HCT116 (cell line): ENCODE measurements at regions not wholly inside any gene's neighbourhood (a gene's known extent, or its start where the extent isn't known, plus 50 kb on each side); places are given as distances from the start of the nearest gene placed in this dataset.
"Not testable (repeated sequence)": the region's sequence is repeated elsewhere in the genome, so short reads cannot be mapped to it uniquely, and the experiment has no call there.

Source experiments
- ATAC-seq: fragments of 200-7000 bp; cut with Tn5 transposase; 2 replicates; pipeline ENCODE4 v1.9.1; 2020; ENCODE audit warnings: mild to moderate bottlenecking, moderate library complexity
- BruUV-seq: library from RNA; stranded (reverse); fragments of 400-500 nt; replicated peaks from 2 replicates; lab custom pipeline; 2021; lab: Mats Ljungman, UMichigan
- CTCF ChIA-PET: fragments of 300-600 bp; sonication (Branson Sonifier 250); formaldehyde crosslinking; loops from one replicate; lab custom pipeline; 2021; ENCODE audit warnings: antibody characterized with exemption; lab: Charles Lee
- POLR2A ChIA-PET: fragments of 300-600, 350-600 bp; sonication (Branson Sonifier 250); formaldehyde crosslinking; loops from one replicate; lab custom pipeline; 2021; ENCODE audit warnings: antibody characterized with exemption; lab: Charles Lee
- RAD21 ChIA-PET, 2 experiments: fragments of 300-600 bp; sonication (Branson Sonifier 250); formaldehyde crosslinking; loops; one replicate each; lab custom pipeline; 2023; ENCODE audit warnings: low total read pairs in 2 of 2; ENCODE audit not compliant: uncharacterized antibody in 2 of 2, unreplicated experiment in 2 of 2, low non-redundant PET in 1 of 2; lab: Charles Lee
- DNase-seq: peaks from one replicate; pipeline ENCODE4 v3.0.0-alpha.2; 2010; ENCODE audit warnings: low read depth, low spot score
- H2AFZ ChIP-seq: fragments of 200-600 bp; shearing (Covaris generic), sonication (generic); 2 replicates; pipeline ENCODE4 v1.6.1; 2017; ENCODE audit warnings: low read depth, mixed run types, mixed read lengths, antibody characterized with exemption, low read length; ENCODE audit not compliant: poor library complexity, severe bottlenecking
- H3K27ac ChIP-seq: 2 replicates; pipeline ENCODE4 v1.5.1; 2012; ENCODE audit warnings: low read depth, low read length
- H3K27me3 ChIP-seq: fragments of 200-600 bp; sonication (generic); 2 replicates; pipeline ENCODE4 v1.6.1; 2016; ENCODE audit warnings: mixed run types, low read length, mixed read lengths; ENCODE audit not compliant: insufficient read depth
- H3K36me3 ChIP-seq, 2 experiments: fragments of 200-500 bp in 1 of 2; fragments of 200-600 bp in 1 of 2; sonication (Bioruptor generic) in 1 of 2; sonication (generic) in 1 of 2; 2 replicates each; pipeline versions ENCODE4 v1.5.1 to v1.6.1; 2014 to 2016; ENCODE audit warnings: low read length in 2 of 2, inconsistent platforms in 1 of 2, mixed read lengths in 1 of 2, mixed run types in 1 of 2; ENCODE audit not compliant: insufficient read depth in 2 of 2, control insufficient read depth in 1 of 2
- H3K4me1 ChIP-seq, 2 experiments: fragments of 200-600 bp in 1 of 2; sonication (generic) in 1 of 2; 2 replicates each; pipeline versions ENCODE4 v1.5.1 to v1.6.1; 2012 to 2017; ENCODE audit warnings: low read length in 2 of 2, inconsistent platforms in 1 of 2, mild to moderate bottlenecking in 1 of 2, mixed read lengths in 1 of 2, mixed run types in 1 of 2, moderate library complexity in 1 of 2; ENCODE audit not compliant: insufficient read depth in 2 of 2, control insufficient read depth in 1 of 2
- H3K4me2 ChIP-seq: fragments of 200-600 bp; sonication (generic); 2 replicates; pipeline ENCODE4 v1.6.1; 2017; ENCODE audit warnings: mixed run types, low read length, mixed read lengths
- H3K4me3 ChIP-seq, 2 experiments: fragments of 200-600 bp in 1 of 2; sonication (generic) in 1 of 2; replicated peaks in 1 of 2; 2 replicates each; pipeline ENCODE4 v1.5.1; 2011 to 2016; ENCODE audit warnings: low read length in 2 of 2, control low read depth in 1 of 2, low read depth in 1 of 2, mild to moderate bottlenecking in 1 of 2, mixed read lengths in 1 of 2, mixed run types in 1 of 2
- H3K79me2 ChIP-seq: fragments of 200-600 bp; sonication (generic); 2 replicates; pipeline ENCODE4 v1.6.1; 2017; ENCODE audit warnings: mild to moderate bottlenecking, mixed run types, low read length, moderate library complexity, mixed read lengths; ENCODE audit not compliant: insufficient read depth
- H3K9ac ChIP-seq: fragments of 200-600 bp; sonication (generic); 2 replicates; pipeline ENCODE4 v1.6.1; 2016; ENCODE audit warnings: low read length, mixed read lengths
- H3K9me2 ChIP-seq: fragments of 200-600 bp; sonication (generic), shearing (Covaris generic); 2 replicates; pipeline ENCODE4 v1.6.1; 2017; ENCODE audit warnings: mixed run types, mild to moderate bottlenecking, moderate library complexity; ENCODE audit not compliant: insufficient read depth
- H3K9me3 ChIP-seq, 2 experiments: fragments of 200-500 bp in 1 of 2; fragments of 200-600 bp in 1 of 2; sonication (Bioruptor generic) in 1 of 2; sonication (generic) in 1 of 2; 2 replicates each; pipeline ENCODE4 v1.6.1; 2014 to 2017; ENCODE audit warnings: low read length in 2 of 2, mixed read lengths in 2 of 2, inconsistent platforms in 1 of 2, low read depth in 1 of 2, mild to moderate bottlenecking in 1 of 2, mixed run types in 1 of 2, moderate library complexity in 1 of 2; ENCODE audit not compliant: control insufficient read depth in 1 of 2, insufficient read depth in 1 of 2
- H4K20me1 ChIP-seq: fragments of 200-600 bp; sonication (generic), shearing (Covaris generic); 2 replicates; pipeline ENCODE4 v1.6.1; 2017; ENCODE audit warnings: mixed run types, mild to moderate bottlenecking, moderate library complexity; ENCODE audit not compliant: insufficient read depth
- intact Hi-C: fragments of 100-400 bp; cut with micrococcal nuclease; formaldehyde crosslinking; loops from 2 replicates; pipeline ENCODE4 v1.10.0; 2022
- TF ChIP-seq, protein P1 (sequence below), 3 experiments: fragments of 200-600 bp in 1 of 3; sonication (generic) in 1 of 3; IDR thresholded peaks in 2 of 3; conservative IDR thresholded peaks in 1 of 3; 2 replicates each; pipeline ENCODE4 v1.5.1; 2012 to 2017; ENCODE audit warnings: low read depth in 2 of 3, low read length in 2 of 3, antibody characterized with exemption in 1 of 3, borderline replicate concordance in 1 of 3, control low read depth in 1 of 3, mild to moderate bottlenecking in 1 of 3, mixed read lengths in 1 of 3, mixed run types in 1 of 3, moderate library complexity in 1 of 3; ENCODE audit not compliant: insufficient read depth in 1 of 3

DNA sequence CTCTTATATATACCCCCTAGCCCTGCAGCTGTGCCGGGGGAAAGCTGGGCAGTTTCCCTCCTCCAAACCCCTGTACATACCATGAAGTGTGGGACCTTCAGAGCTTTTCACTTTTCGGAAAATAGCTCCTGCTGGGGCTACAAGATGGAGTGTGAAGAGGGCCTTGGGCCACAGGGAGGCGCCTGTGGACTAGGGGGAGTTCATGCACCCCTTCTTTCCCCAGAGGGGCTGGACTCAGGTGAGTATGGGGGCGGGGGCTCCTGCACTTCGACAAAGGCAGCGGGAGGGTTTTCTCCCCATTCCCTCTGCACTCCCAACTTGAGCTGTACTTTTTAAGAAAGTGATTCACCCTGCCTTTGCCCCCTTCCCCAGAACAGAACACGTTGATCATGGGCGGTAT is 122.5 kb downstream of the SEPTIN14 start:
- H3K27ac ChIP-seq, H3K79me2 ChIP-seq, H3K36me3 ChIP-seq, H3K4me2 ChIP-seq, H3K27me3 ChIP-seq, H3K4me1 ChIP-seq, H3K9me2 ChIP-seq, H3K9me3 ChIP-seq, DNase-seq, H2AFZ ChIP-seq, ATAC-seq, H3K9ac ChIP-seq, RAD21 ChIA-PET, BruUV-seq, H3K4me3 ChIP-seq, H4K20me1 ChIP-seq, POLR2A ChIA-PET: not testable (repeated sequence)
- CTCF ChIA-PET = interaction anchor here (1.7 to 1.8 kb wide), 2 partner anchors 99 to 224 kb away, joined by 5 read pairs; no protein-coding TSS in a partner anchor
- intact Hi-C loops = loop anchor here (10.0 kb wide), 1 partner anchor 225 kb away; the partner anchor contains the start of gene NIPSNAP2
- TF ChIP-seq, protein P1, sequence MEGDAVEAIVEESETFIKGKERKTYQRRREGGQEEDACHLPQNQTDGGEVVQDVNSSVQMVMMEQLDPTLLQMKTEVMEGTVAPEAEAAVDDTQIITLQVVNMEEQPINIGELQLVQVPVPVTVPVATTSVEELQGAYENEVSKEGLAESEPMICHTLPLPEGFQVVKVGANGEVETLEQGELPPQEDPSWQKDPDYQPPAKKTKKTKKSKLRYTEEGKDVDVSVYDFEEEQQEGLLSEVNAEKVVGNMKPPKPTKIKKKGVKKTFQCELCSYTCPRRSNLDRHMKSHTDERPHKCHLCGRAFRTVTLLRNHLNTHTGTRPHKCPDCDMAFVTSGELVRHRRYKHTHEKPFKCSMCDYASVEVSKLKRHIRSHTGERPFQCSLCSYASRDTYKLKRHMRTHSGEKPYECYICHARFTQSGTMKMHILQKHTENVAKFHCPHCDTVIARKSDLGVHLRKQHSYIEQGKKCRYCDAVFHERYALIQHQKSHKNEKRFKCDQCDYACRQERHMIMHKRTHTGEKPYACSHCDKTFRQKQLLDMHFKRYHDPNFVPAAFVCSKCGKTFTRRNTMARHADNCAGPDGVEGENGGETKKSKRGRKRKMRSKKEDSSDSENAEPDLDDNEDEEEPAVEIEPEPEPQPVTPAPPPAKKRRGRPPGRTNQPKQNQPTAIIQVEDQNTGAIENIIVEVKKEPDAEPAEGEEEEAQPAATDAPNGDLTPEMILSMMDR (IDR thresholded peaks at IDR 0.05 in 2 of 3, conservative IDR thresholded peaks at IDR 0.05 in 1 of 3; ENCODE audit: borderline replicate concordance in 1 of 3, insufficient read depth in 1 of 3, low read depth in 2 of 3, low read length in 2 of 3) = 0 out of 6 replicates have a peak, but pooled peaks of 1 of the 3 experiments have one; percentile 5

DNA sequence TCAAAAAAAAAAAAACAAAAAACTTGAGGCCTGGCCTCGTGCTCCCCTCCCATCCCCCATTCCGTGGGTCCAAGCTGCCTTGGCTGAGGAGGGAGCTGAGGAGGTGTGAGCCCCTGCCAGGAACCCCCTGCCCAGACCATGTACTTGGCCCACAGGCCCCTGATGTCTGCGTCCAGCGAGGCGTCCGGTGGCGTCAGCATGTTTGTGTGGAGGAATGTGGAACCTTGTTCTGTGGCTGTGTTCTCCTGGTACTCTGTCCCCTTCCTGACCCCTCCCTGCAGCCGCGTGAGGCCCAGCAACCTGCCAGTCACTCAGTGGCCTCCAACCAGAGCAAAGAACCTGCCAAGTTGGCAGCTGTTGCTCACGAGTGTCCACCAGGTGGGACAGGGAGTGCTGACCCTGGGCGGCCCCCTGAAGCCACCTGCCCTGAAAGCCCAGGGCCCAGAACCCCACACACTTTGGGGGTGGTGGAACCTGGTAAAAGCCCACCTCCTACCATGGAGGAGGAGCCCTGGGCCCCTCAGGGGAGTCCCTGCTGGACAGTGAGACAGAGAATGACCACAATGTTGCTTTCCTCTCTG is 125.8 kb downstream of the SEPTIN14 start:
- H3K9ac ChIP-seq, H2AFZ ChIP-seq, H3K4me2 ChIP-seq, H3K9me2 ChIP-seq, H3K79me2 ChIP-seq, BruUV-seq, ATAC-seq, H3K27ac ChIP-seq, H3K27me3 ChIP-seq, POLR2A ChIA-PET, intact Hi-C loops, H3K4me1 ChIP-seq, RAD21 ChIA-PET, H3K9me3 ChIP-seq, H4K20me1 ChIP-seq, CTCF ChIA-PET, DNase-seq, H3K4me3 ChIP-seq, H3K36me3 ChIP-seq: not testable (repeated sequence)
